ENCODE measurements at regions not wholly inside any gene's neighbourhood (a gene's known extent, or its start where the extent isn't known, plus 50 kb on each side); places are given as distances from the start of the nearest gene placed in this dataset.

DNA sequence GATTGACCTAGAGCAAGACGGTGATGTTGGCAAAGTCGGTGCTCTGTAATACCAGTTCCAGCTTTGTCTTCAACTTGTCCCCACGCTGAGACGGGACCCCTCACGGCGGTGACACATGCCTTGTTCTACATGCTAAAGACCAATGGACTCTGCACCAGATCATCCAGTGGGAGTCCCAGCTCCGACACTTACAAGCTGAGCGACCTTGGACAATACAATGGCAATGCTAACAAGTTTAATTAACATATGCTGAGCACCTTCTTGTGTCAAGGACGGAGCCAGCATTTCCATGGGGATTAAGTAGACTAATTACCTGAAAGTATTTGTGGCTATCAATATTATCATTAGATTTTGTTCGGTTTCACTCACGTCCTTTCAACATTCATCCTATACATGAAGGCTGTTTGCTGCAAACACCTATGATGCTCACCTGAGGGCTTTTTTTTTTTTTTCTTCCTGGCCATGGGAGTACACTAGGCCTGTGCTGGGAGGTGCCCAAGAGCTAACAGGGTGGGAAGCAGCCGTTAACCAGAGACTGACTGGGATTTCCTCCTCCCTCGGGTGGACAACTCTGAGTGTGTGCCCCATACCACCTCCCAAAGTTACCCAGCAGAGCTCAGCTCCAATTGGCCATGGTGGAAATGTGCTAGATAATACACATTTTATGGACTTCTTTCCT, 308.6 kb upstream of the ZFHX3 start:
- TF ChIP-seq CTCF (conservative IDR thresholded peaks at IDR 0.05 in 1 of 2, IDR thresholded peaks at IDR 0.05 in 1 of 2; ENCODE audit: low read depth in 1 of 2, low read length in 2 of 2) (no peak), EZH2 (IDR thresholded peaks at IDR 0.05; ENCODE audit: low read length, missing control alignments) (no peak)

All from fibroblast of lung (primary cell).